Activated CD4-positive, alpha-beta T cell treated with anti-CD3 and anti-CD28 coated beads, Interleukin-2, amount 10 ng/mL, durations not matched to agents 24 days and 14 days (primary cell): ENCODE measurements at regions not wholly inside any gene's neighbourhood (a gene's known extent, or its start where the extent isn't known, plus 50 kb on each side); places are given as distances from the start of the nearest gene placed in this dataset.

ENCODE experiments used
- DNase-seq: peaks from one replicate; pipeline ENCODE4 v3.0.0; 2022
- H3K27ac Mint-ChIP-seq: one replicate; pipeline ENCODE4 v1.8.0; 2022; ENCODE audit warnings: mild to moderate bottlenecking, mixed read lengths
- H3K27me3 Mint-ChIP-seq: one replicate; pipeline ENCODE4 v1.8.0; 2022; ENCODE audit warnings: mixed read lengths
- H3K36me3 Mint-ChIP-seq: one replicate; pipeline ENCODE4 v1.8.0; 2022; ENCODE audit warnings: low read depth, mild to moderate bottlenecking, mixed read lengths
- H3K4me1 Mint-ChIP-seq: one replicate; pipeline ENCODE4 v1.8.0; 2021; ENCODE audit warnings: mixed read lengths
- H3K4me3 Mint-ChIP-seq: one replicate; pipeline ENCODE4 v1.8.0; 2022; ENCODE audit warnings: mild to moderate bottlenecking, moderate library complexity, mixed read lengths
- H3K9me3 Mint-ChIP-seq: one replicate; pipeline ENCODE4 v1.8.0; 2021; ENCODE audit warnings: mixed read lengths
- intact Hi-C: fragments of 100-400 bp; cut with micrococcal nuclease; formaldehyde crosslinking; loops from one replicate; pipeline ENCODE4 v1.15.1; 2023

DNA sequence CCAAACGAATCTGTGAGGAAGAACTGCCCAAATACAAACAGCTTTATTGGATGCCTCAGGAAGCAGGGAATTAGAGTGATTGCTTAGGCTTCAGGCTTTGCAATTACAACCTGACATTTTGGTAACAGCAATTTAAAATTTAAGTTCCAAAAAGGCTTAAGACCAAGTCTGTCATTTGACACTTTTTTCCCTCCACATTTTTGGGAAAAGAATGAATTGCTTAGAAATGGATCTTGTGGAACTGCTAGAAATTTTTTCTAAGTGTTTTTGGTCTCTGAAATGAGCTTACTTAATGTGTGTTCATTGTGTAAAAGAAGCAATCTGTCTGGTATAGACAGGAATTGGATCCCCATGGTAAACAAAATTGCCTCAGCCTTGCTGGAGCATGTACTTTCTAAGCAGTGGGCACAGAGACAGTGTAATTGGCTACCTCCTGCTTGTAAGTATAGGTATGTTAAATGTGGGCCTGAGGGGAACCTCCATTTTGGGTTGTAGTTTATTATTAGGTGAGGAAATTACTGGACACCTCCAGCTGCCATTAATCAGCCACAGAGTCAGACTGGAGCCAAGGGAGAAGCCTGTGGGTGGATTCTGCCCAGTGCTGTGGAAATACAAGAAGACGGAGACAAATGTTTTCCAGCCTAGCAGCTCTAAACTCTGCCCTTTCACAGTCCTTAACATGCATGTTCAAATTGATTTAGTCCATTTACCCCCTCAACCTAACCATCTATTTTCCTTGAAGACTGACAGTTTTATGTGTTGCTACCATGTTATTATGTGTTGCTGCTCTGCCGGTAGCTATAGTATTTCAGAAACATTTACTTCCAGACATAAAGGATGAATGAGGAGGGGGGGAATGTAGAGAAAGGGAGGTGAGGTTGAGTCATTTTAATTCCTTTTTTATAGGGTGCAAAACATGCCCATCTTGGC is 473.0 kb downstream of the SPRY1 start:
- Mint-ChIP-seq H3K36me3 (no peaks in the 10 kb centered on the region), H3K4me3 (no peak overlapping the region), H3K9me3 (no peaks in the 10 kb centered on the region), H3K4me1 (no peaks in the 10 kb centered on the region), H3K27me3 (no peaks in the 10 kb centered on the region), H3K27ac (no peak overlapping the region)
- intact Hi-C loops = no loop called here
- no peak for DNase-seq

DNA sequence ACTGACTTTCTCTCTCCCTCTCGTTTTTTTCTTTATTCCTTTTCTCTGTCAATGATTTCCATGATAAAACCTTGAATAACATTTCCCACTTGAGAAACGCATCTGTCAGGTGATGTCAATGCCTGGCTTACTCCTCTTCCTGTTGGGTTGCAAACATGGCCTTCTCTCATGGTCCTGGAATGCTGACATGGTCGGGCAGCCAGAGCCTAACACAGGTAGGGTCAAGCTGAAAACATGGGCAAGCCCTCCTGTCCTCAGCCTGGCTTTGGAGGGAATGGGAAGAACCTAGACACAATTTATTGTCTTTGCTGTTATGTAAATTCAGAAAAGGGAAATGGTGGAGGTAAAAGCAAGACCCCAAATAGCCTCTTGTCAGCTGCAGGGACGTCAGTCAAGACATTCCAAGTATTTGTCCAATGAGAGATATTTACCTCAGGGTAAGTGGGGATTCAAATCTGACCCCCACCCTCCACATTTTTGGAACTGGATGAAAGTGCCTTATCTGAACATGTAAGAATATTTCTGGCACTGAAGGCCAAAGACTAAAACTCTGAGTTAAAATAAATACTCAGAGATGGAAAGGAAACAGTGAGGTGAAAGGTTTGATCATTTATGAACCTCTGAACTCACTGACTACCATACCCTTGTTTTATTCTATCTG is 473.8 kb downstream of the SPRY1 start:
- Mint-ChIP-seq H3K36me3 (no peaks in the 10 kb centered on the region), H3K4me3 (no peak overlapping the region)

DNA sequence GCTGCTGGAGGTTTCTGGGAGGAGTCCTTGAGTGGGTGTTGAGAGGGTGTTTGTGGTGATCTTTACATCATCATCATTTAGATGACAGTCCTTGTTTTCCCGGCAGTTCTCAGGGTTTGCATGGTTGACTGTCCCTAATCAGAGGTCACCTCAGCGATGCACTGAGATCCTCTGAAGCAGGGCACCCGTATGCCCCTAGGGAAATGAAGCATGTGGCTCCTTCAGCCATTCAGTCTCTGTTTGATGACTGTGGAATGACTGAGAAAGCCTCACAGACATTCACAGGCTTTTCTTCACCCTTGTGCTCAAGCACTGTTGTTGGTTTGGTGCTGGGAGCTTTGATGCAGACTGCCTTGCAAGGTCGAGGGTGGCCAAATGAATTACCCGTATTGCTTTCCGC is 474.7 kb downstream of the SPRY1 start:
- Mint-ChIP-seq H3K27ac (no peak overlapping the region), H3K4me1 (no peaks in the 10 kb centered on the region), H3K4me3 (no peak overlapping the region), H3K27me3 (no peaks in the 10 kb centered on the region), H3K9me3 (no peaks in the 10 kb centered on the region), H3K36me3 (no peaks in the 10 kb centered on the region)
- no peak for DNase-seq
- intact Hi-C loops = no loop called here

More for the DNA sequence above, 473.8 kb downstream of the SPRY1 start:
- no peak overlapping the region for H3K27ac Mint-ChIP-seq
- H3K9me3 Mint-ChIP-seq = no peaks in the 10 kb centered on the region
- H3K27me3 Mint-ChIP-seq = no peaks in the 10 kb centered on the region
- DNase-seq = no peak
- H3K4me1 Mint-ChIP-seq = no peaks in the 10 kb centered on the region
- intact Hi-C loops = no loop called here

DNA sequence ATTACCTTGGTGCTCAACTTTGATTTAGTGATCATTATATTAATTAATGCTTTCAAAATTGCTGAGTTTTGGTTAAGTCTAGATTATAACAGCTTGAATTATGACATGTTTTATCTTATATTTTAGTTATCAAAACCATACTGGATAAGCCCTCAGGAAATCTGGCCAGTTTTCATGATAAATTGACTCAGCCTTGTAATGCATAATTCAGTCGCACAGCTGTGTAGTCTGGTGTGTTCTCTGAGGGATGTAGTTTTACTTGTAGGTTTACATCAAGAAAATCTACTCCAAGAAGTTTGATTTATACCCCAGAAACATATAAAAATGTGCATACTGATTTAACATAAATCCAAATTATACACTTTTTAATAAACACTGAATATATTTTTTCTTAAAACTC is 477.5 kb downstream of the SPRY1 start:
- Mint-ChIP-seq H3K27me3 (no peaks in the 10 kb centered on the region), H3K36me3 (no peaks in the 10 kb centered on the region), H3K4me1 (no peaks in the 10 kb centered on the region), H3K9me3 (no peaks in the 10 kb centered on the region), H3K4me3 (no peak overlapping the region), H3K27ac (no peak overlapping the region)
- intact Hi-C loops = no loop called here
- DNase-seq = no peak

DNA sequence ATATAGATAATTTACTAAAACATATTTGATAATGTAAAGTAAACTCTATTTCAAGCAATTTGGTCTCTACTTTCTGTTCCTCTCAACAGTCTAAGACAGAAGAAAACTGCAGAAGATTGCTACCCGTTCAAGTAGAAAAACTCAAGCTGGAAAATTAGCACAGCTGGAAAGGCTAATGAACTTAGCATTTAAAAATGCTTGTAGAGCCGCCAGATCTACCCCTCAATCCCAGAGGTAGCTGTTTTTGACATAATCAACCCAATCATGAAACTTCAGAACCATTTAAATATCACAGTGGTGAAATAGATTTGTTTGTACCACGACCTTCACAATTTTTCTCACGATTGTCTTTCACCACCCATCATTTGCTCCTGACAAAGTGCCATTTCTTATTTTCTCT is 479.5 kb downstream of the SPRY1 start:
- no peaks in the 10 kb centered on the region for H3K9me3 Mint-ChIP-seq
- no peak overlapping the region for H3K27ac Mint-ChIP-seq
- H3K36me3 Mint-ChIP-seq = no peaks in the 10 kb centered on the region
- no peaks in the 10 kb centered on the region for H3K27me3 Mint-ChIP-seq
- no peaks in the 10 kb centered on the region for H3K4me1 Mint-ChIP-seq
- H3K4me3 Mint-ChIP-seq = no peak overlapping the region
- intact Hi-C loops = no loop called here
- DNase-seq = no peak

DNA sequence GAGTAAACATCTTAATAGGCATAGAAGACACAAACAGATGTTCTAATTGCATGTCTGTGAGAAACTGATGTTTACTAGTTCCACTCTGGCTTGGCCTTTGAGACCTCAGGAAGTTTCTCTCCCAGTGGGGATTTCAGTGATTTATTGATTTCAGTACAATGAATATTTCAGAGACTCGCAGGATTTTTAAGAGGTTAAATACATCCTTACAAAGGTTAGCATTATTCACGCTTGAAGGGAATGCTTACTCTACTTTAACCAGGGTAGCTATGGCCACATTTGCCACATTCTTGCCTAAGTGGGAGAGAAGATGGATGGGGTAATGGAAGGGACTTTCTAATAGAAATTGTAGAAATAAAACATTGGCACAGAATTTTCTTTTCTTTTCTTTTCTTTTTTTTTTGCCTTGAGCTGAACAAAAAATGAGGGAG is 480.1 kb downstream of the SPRY1 start:
- intact Hi-C loops = no loop called here

DNA sequence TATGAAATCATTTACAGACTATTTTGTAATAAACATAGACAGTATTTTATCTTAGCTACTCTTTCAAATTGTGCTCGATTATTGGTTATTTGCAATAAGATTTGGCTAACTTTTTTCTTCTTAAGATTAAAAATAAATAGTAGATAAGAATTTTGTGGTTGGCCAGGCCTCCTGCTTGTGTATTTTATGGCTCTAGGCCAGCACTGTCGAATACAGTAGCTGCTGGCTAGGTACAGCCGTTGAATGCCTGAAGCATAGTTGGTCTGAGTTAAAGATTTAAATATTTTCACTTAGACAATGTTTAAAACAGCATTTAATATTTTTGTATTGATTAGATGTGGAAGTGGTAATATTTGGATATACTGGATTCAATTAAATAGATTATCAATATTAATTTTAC is 481.0 kb downstream of the SPRY1 start:
- no peaks in the 10 kb centered on the region for H3K27me3 Mint-ChIP-seq
- no peak for DNase-seq
- intact Hi-C loops = no loop called here
- H3K27ac Mint-ChIP-seq = no peak overlapping the region
- no peaks in the 10 kb centered on the region for H3K36me3 Mint-ChIP-seq
- no peaks in the 10 kb centered on the region for H3K9me3 Mint-ChIP-seq
- no peaks in the 10 kb centered on the region for H3K4me1 Mint-ChIP-seq
- no peak overlapping the region for H3K4me3 Mint-ChIP-seq

More for the DNA sequence above, 480.1 kb downstream of the SPRY1 start:
- no peak overlapping the region for H3K27ac Mint-ChIP-seq
- no peaks in the 10 kb centered on the region for H3K36me3 Mint-ChIP-seq
- H3K4me3 Mint-ChIP-seq = no peak overlapping the region
- H3K9me3 Mint-ChIP-seq = no peaks in the 10 kb centered on the region
- DNase-seq = no peak
- no peaks in the 10 kb centered on the region for H3K4me1 Mint-ChIP-seq
- H3K27me3 Mint-ChIP-seq = no peaks in the 10 kb centered on the region

DNA sequence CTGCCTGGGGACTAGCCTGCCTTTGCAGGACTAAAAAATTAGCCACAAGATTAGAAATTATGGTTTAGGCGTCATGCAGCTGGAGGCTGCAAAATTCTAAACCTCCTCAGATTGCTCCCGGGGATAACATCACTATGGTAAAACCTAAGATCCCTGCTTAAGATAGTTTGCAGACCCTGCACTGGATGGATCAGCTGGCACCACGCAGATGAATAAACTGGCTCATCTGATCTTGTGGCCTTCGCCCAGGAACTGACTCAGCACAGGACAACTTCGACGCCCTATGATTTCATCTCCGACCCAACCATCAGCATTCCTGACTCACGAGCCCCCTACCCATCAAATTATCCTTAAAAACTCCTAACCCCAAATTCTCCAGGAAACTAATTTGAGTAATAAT is 482.4 kb downstream of the SPRY1 start:
- Mint-ChIP-seq H3K4me3 (no peak overlapping the region), H3K36me3 (no peaks in the 10 kb centered on the region), H3K27me3 (no peaks in the 10 kb centered on the region), H3K9me3 (no peaks in the 10 kb centered on the region), H3K4me1 (no peaks in the 10 kb centered on the region), H3K27ac (no peak overlapping the region)
- DNase-seq = no peak
- intact Hi-C loops = no loop called here

DNA sequence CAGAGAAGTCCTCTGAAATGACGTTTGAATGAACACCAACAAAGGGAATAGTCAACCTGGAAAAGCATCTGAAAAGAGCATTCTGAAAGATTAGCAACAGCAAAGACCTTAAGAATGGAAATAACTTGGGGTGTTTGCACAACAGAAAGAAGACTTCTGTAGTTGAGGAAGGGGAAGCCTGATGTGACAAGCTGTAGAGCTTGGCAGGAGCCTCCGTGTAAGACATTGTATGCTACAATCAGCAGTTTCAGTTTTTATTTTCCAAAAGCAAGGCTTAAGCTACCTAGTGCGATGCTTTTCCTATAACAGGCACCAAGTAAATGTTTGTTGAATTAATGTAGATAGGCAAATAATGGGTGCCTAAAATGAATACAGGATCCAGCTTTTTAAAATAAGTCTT is 484.0 kb downstream of the SPRY1 start:
- DNase-seq = no peak
- Mint-ChIP-seq H3K27ac (no peak overlapping the region), H3K4me1 (no peaks in the 10 kb centered on the region), H3K4me3 (no peak overlapping the region), H3K36me3 (no peaks in the 10 kb centered on the region), H3K9me3 (no peaks in the 10 kb centered on the region), H3K27me3 (no peaks in the 10 kb centered on the region)
- intact Hi-C loops = no loop called here

DNA sequence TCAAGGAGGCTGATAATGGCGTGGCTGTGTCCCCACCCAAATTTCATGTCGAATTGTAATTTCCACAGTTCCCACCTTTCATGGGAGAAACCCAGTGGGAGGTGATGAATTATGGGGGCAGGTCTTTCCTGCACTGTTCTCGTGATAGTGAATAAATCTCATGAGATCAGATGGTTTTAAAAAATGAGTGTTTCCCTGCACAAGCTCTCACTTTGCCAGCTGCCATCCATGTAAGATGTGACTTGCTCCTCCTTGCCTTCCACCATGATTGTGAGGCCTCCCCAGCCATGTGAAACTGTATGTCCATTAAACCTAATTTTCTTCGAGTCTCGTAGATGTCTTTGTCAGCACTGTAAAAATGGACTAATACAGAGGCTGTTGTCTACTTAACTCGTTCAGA is 488.3 kb downstream of the SPRY1 start:
- DNase-seq = no peak
- intact Hi-C loops = no loop called here
- Mint-ChIP-seq H3K9me3 (no peaks in the 10 kb centered on the region), H3K27me3 (no peaks in the 10 kb centered on the region), H3K4me1 (no peaks in the 10 kb centered on the region), H3K36me3 (no peaks in the 10 kb centered on the region), H3K4me3 (no peak overlapping the region), H3K27ac (no peak overlapping the region)

DNA sequence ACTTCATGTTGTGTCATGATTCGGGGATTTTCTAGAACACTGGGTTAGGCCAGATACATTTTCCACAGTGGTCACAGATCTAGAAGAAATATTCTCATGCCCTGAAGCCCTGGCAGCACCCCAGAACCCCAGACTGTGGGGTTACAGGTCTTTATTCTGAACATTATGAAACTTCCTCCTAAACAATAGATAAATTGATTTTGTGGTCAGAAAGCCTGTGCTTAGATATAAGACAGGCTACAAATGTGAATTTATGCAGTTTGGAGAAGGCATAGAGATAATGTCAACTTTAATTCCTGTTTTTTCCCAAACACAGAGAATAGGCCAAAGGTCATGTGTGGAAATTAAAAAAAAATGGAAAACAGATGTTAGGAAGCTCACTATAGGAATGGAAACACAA is 492.9 kb downstream of the SPRY1 start:
- no peak overlapping the region for H3K4me3 Mint-ChIP-seq
- no peak for DNase-seq
- no peaks in the 10 kb centered on the region for H3K36me3 Mint-ChIP-seq
- no peaks in the 10 kb centered on the region for H3K9me3 Mint-ChIP-seq
- H3K27ac Mint-ChIP-seq = no peak overlapping the region
- H3K27me3 Mint-ChIP-seq = no peaks in the 10 kb centered on the region
- H3K4me1 Mint-ChIP-seq = no peaks in the 10 kb centered on the region
- intact Hi-C loops = no loop called here

DNA sequence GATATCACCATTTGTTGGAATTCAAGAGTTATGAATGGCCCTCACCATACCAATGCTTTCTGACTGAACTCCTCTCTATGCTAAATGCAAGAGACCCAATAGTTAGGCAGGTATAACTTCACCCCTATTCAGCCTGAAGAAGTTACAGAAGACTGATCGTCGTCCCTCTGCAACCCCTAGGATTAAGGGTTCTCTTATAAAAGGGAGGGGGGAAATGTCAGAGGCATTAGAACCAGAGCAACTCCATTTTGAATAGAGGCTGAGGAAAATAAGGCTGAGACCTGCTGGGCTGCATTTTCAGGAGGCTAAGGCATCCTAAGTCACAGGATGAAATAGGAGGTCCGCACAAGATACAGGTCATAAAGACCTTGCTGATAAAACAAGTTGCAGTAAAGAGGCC is 494.3 kb downstream of the SPRY1 start:
- H3K27ac Mint-ChIP-seq = no peak overlapping the region
- H3K36me3 Mint-ChIP-seq = no peaks in the 10 kb centered on the region
- H3K4me3 Mint-ChIP-seq = no peak overlapping the region
- no peaks in the 10 kb centered on the region for H3K4me1 Mint-ChIP-seq
- no peak for DNase-seq
- no peaks in the 10 kb centered on the region for H3K27me3 Mint-ChIP-seq
- H3K9me3 Mint-ChIP-seq = no peaks in the 10 kb centered on the region
- intact Hi-C loops = no loop called here

DNA sequence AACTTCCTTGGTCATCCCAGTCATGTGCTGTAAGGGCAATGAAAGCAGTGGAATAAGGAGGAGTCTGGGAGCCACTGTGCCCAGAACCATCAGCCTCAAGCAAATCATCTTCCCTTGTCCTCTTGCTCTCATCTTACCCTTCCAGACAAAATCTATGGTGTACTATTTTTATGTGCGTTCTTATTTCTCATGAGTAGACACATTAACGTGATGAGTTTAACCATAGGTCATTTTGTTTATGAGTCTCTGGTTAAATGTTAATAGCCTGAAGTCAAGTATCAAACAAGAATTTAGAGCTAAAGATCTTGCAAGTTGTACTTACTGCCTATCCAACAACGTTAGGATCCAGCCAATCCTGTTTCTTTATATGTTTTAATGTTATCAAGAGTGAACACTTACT is 495.3 kb downstream of the SPRY1 start:
- no peaks in the 10 kb centered on the region for H3K27me3 Mint-ChIP-seq
- no peaks in the 10 kb centered on the region for H3K36me3 Mint-ChIP-seq
- H3K27ac Mint-ChIP-seq = no peak overlapping the region
- H3K4me1 Mint-ChIP-seq = no peaks in the 10 kb centered on the region
- intact Hi-C loops = no loop called here
- no peak for DNase-seq
- H3K9me3 Mint-ChIP-seq = no peaks in the 10 kb centered on the region
- H3K4me3 Mint-ChIP-seq = no peak overlapping the region

DNA sequence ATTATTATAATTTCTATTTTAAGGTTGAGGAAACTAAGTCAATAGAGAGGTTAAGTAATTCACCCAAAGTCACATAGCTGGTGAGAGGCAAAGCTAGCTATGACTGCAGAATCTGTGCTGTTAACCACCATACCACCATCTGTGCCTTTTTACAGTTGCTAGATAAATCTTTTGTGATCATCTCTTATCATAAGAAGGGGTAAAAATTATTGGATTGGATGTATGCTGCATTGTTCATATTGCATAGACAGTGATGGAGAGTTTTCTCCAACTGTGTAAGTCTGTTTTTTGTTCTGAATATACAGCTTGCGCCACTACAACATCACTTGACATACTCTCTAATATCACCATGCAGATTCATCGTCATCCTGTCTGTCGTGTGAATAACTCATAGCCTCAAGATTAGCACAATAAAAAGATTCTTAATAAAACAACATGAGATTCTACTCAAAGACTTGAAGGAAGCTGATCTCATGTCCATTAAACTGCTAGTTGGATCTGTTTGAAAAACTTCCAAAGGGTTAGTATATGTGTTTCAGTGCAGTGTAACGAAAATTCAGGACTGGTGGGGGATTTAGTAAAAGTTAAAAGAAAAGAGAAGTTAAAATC is 495.9 kb downstream of the SPRY1 start:
- intact Hi-C loops = no loop called here
- Mint-ChIP-seq H3K27me3 (no peaks in the 10 kb centered on the region), H3K4me3 (no peak overlapping the region), H3K9me3 (no peaks in the 10 kb centered on the region), H3K36me3 (no peaks in the 10 kb centered on the region), H3K27ac (no peak overlapping the region), H3K4me1 (no peaks in the 10 kb centered on the region)
- DNase-seq = no peak
